Endothelial cell of umbilical vein (primary cell): ENCODE measurements at regions not wholly inside any gene's neighbourhood (a gene's known extent, or its start where the extent isn't known, plus 50 kb on each side); places are given as distances from the start of the nearest gene placed in this dataset.

ENCODE experiments used
- BruUV-seq: library from RNA; stranded (reverse); fragments of 400-500 nt; replicated peaks from 2 replicates; lab custom pipeline; 2021; lab: Mats Ljungman, UMichigan
- CTCF ChIA-PET: fragments of 300-600, 350-600 bp; sonication (Branson Sonifier 250); formaldehyde crosslinking; loops from one replicate; lab custom pipeline; 2021; ENCODE audit warnings: antibody characterized with exemption, inconsistent platforms; lab: Charles Lee
- POLR2A ChIA-PET: fragments of 300-600, 350-600 bp; sonication (Branson Sonifier 250); formaldehyde crosslinking; loops from one replicate; lab custom pipeline; 2021; ENCODE audit warnings: antibody characterized with exemption, inconsistent platforms; lab: Charles Lee
- DNase-seq: peaks from one replicate; pipeline ENCODE4 v3.0.0-alpha.2; 2011; ENCODE audit warnings: low read depth, low spot score
- FAIRE-seq: peaks from 2 replicates; lab custom pipeline; 2011; peaks lifted over from hg19 to GRCh38; lab: Jason Lieb, UNC
- H2AFZ ChIP-seq: 2 replicates; pipeline ENCODE4 v1.6.0; 2012; ENCODE audit warnings: low read depth, low read length, control low read depth, inconsistent platforms
- H3K27ac ChIP-seq: 2 replicates; pipeline ENCODE4 v1.5.1; 2011; ENCODE audit warnings: low read depth, mild to moderate bottlenecking, control low read depth, low read length, moderate library complexity; ENCODE audit not compliant: insufficient read depth
- H3K27me3 ChIP-seq, 2 experiments: 2 replicates each; pipeline versions ENCODE4 v1.6.0 to v1.6.1; 2011; ENCODE audit warnings: low read length in 2 of 2, mixed read lengths in 1 of 2; ENCODE audit not compliant: control insufficient read depth in 2 of 2, insufficient read depth in 2 of 2
- H3K36me3 ChIP-seq, 2 experiments: 2 replicates in 1 of 2; 3 replicates in 1 of 2; pipeline ENCODE4 v1.5.1; 2011; ENCODE audit warnings: low read length in 2 of 2, mild to moderate bottlenecking in 1 of 2, moderate library complexity in 1 of 2; ENCODE audit not compliant: control insufficient read depth in 2 of 2, insufficient read depth in 2 of 2; ENCODE audit errors: extremely low read depth in 1 of 2
- H3K4me1 ChIP-seq: 3 replicates; pipeline ENCODE4 v1.5.1; 2011; ENCODE audit warnings: mild to moderate bottlenecking, low read length; ENCODE audit not compliant: control insufficient read depth, insufficient read depth; ENCODE audit errors: extremely low read depth
- H3K4me2 ChIP-seq: 2 replicates; pipeline ENCODE4 v1.6.1; 2011; ENCODE audit warnings: low read length, control low read depth, mixed read lengths; ENCODE audit not compliant: insufficient read depth
- H3K4me3 ChIP-seq, 3 experiments: fragments of 200-600 bp in 1 of 3; sonication (generic), shearing (Covaris generic) in 1 of 3; replicated peaks in 1 of 3; 2 replicates each; pipeline ENCODE4 v1.5.1; 2011 to 2016; ENCODE audit warnings: control low read depth in 3 of 3, low read length in 3 of 3, mild to moderate bottlenecking in 2 of 3, inconsistent platforms in 1 of 3, low read depth in 1 of 3, moderate library complexity in 1 of 3; ENCODE audit not compliant: insufficient read depth in 1 of 3
- H3K79me2 ChIP-seq: 2 replicates; pipeline ENCODE4 v1.6.0; 2012; ENCODE audit warnings: low read length, inconsistent platforms; ENCODE audit not compliant: control insufficient read depth, insufficient read depth
- H3K9ac ChIP-seq: replicated peaks from 2 replicates; pipeline ENCODE3; 2011; ENCODE audit warnings: low read length, control low read depth; ENCODE audit not compliant: insufficient read depth; ENCODE audit errors: extremely low read depth
- H3K9me1 ChIP-seq: replicated peaks from 3 replicates; pipeline ENCODE4 v1.6.0; 2011; ENCODE audit warnings: mild to moderate bottlenecking, low read length; ENCODE audit not compliant: control insufficient read depth, insufficient read depth; ENCODE audit errors: extremely low read depth
- H3K9me3 ChIP-seq: replicated peaks from 2 replicates; pipeline ENCODE4 v1.5.1; 2012; ENCODE audit warnings: low read length, inconsistent platforms; ENCODE audit not compliant: control insufficient read depth, insufficient read depth
- H4K20me1 ChIP-seq: replicated peaks from 2 replicates; pipeline ENCODE3; 2011; ENCODE audit warnings: mild to moderate bottlenecking, low read length; ENCODE audit not compliant: control insufficient read depth, insufficient read depth; ENCODE audit errors: extremely low read depth
- CTCF ChIP-seq, 2 donors: IDR thresholded peaks; 1 replicate in 1 of 2; 2 replicates in 1 of 2; pipeline ENCODE4 v1.5.1; 2011; ENCODE audit warnings: low read length in 2 of 2, mild to moderate bottlenecking in 2 of 2, moderate library complexity in 2 of 2, control low read depth in 1 of 2, inconsistent platforms in 1 of 2, low read depth in 1 of 2; ENCODE audit not compliant: insufficient read depth in 1 of 2; ENCODE audit errors: extremely low read depth in 1 of 2
- EZH2 ChIP-seq: IDR thresholded peaks from 2 replicates; pipeline ENCODE4 v1.6.1; 2012; ENCODE audit warnings: borderline replicate concordance, low read depth, mild to moderate bottlenecking, moderate library complexity, low read length, inconsistent platforms; ENCODE audit not compliant: severe bottlenecking
- FOS ChIP-seq: IDR thresholded peaks from 2 replicates; pipeline ENCODE4 v1.6.1; 2011; ENCODE audit warnings: mild to moderate bottlenecking, low read length, moderate library complexity, borderline replicate concordance; ENCODE audit not compliant: insufficient read depth
- GATA2 ChIP-seq: IDR thresholded peaks from 2 replicates; pipeline ENCODE4 v1.7.0; 2011; ENCODE audit warnings: low read depth, mild to moderate bottlenecking, moderate library complexity, mixed read lengths, low read length; ENCODE audit not compliant: insufficient read length, insufficient read depth
- JUN ChIP-seq: IDR thresholded peaks from 2 replicates; pipeline ENCODE4 v1.6.1; 2011; ENCODE audit warnings: borderline replicate concordance, low read depth; ENCODE audit not compliant: insufficient read length, insufficient read depth
- MAX ChIP-seq: IDR thresholded peaks from 2 replicates; pipeline ENCODE4 v1.6.1; 2011; ENCODE audit not compliant: insufficient read depth, insufficient read length
- MYC ChIP-seq: IDR thresholded peaks from one replicate; pipeline ENCODE4 v1.6.1; 2011; ENCODE audit warnings: mild to moderate bottlenecking, low read depth, low read length
- POLR2A ChIP-seq: IDR thresholded peaks from 2 replicates; pipeline ENCODE4 v1.6.1; 2012; ENCODE audit warnings: low read depth, mild to moderate bottlenecking, control low read depth, low read length
- POLR2AphosphoS5 ChIP-seq: IDR thresholded peaks from 2 replicates; pipeline ENCODE4 v1.6.1; 2012; ENCODE audit warnings: low read depth, mild to moderate bottlenecking, control low read depth, low read length, moderate library complexity; ENCODE audit not compliant: insufficient read depth
- dilution Hi-C: fragments of 300-500 bp; cut with MboI; formaldehyde crosslinking; loops from one replicate; pipeline ENCODE4 v1.15.0; 2019; ENCODE audit warnings: low sequenced_read_pairs; ENCODE audit not compliant: extremely low pct_ligation_motif_present
- intact Hi-C: fragments of 100-400 bp; cut with micrococcal nuclease; formaldehyde crosslinking; loops from one replicate; pipeline ENCODE4 v1.10.0; 2022

GRCh38 chr2:106977717-106978116 lies 91.8 kb upstream of the ST6GAL2 start:
- Histone ChIP-seq H3K9me3 (peaks cover 2% of the 10 kb centered on the region), H3K9me1 (no peaks in the 10 kb centered on the region), H3K4me2 (no peak overlapping the region), H4K20me1 (no peaks in the 10 kb centered on the region), H2AFZ (no peak overlapping the region), H3K27ac (no peak overlapping the region), H3K4me1 (no peaks in the 10 kb centered on the region), H3K79me2 (no peaks in the 10 kb centered on the region), H3K4me3 (no peak overlapping the region), H3K9ac (no peak overlapping the region), H3K27me3 (no peaks in the 10 kb centered on the region), H3K36me3 (no peaks in the 10 kb centered on the region)
- CTCF ChIA-PET, result no interaction called here
- POLR2A ChIA-PET, result no interaction called here
- no peak for DNase-seq
- intact Hi-C loops (no loop called here), dilution Hi-C loops (no loop called here)
- no TSS peak for BruUV-seq
- TF ChIP-seq POLR2AphosphoS5, result no peak
- no peak for TF ChIP-seq MYC
- no peak for TF ChIP-seq FOS
- no peak for TF ChIP-seq MAX
- TF ChIP-seq EZH2, result no peak
- no peak for TF ChIP-seq JUN
- no peak for TF ChIP-seq CTCF (IDR thresholded peaks at IDR 0.05; ENCODE audit: extremely low read depth in 1 of 2, insufficient read depth in 1 of 2, low read depth in 1 of 2, low read length in 2 of 2)
- no peak for TF ChIP-seq GATA2
- no peak for TF ChIP-seq POLR2A
- FAIRE-seq, result no peak
